OCI-LY7 (cell line): ENCODE measurements at regions not wholly inside any gene's neighbourhood (a gene's known extent, or its start where the extent isn't known, plus 50 kb on each side); places are given as distances from the start of the nearest gene placed in this dataset.

ENCODE experiments used
- BruUV-seq: library from RNA; stranded (reverse); fragments of 400-500 nt; replicated peaks from 2 replicates; lab custom pipeline; 2021; lab: Mats Ljungman, UMichigan
- CTCF ChIA-PET: fragments of 300-600 bp; sonication (Branson Sonifier 250); formaldehyde crosslinking; loops from one replicate; lab custom pipeline; 2022; ENCODE audit warnings: antibody characterized with exemption; ENCODE audit not compliant: unreplicated experiment; lab: Charles Lee
- POLR2A ChIA-PET: fragments of 300-600 bp; sonication (Branson Sonifier 250); formaldehyde crosslinking; loops from one replicate; lab custom pipeline; 2022; ENCODE audit warnings: antibody characterized with exemption; lab: Charles Lee
- DNase-seq: peaks from one replicate; pipeline ENCODE4 v3.0.0-alpha.2; 2015; ENCODE audit warnings: low spot score
- H2AFZ ChIP-seq: fragments of 200-600 bp; sonication (generic), shearing (Covaris generic); 2 replicates; pipeline ENCODE4 v1.6.1; 2014; ENCODE audit warnings: mild to moderate bottlenecking, antibody characterized with exemption, low read length, moderate library complexity
- H3K27ac ChIP-seq: fragments of 200-600 bp; sonication (generic); 2 replicates; pipeline ENCODE4 v1.5.1; 2014; ENCODE audit warnings: mixed run types, low read depth, mild to moderate bottlenecking, moderate library complexity, low read length, inconsistent platforms; ENCODE audit not compliant: poor library complexity, severe bottlenecking
- H3K36me3 ChIP-seq: fragments of 200-600 bp; sonication (generic); 2 replicates; pipeline ENCODE4 v1.6.1; 2014; ENCODE audit warnings: mild to moderate bottlenecking, antibody characterized with exemption, low read length, moderate library complexity, mixed read lengths; ENCODE audit not compliant: insufficient read depth
- H3K4me1 ChIP-seq: fragments of 200-600 bp; sonication (generic); 2 replicates; pipeline ENCODE4 v1.5.1; 2014; ENCODE audit warnings: mild to moderate bottlenecking, low read length; ENCODE audit not compliant: insufficient read depth, poor library complexity, severe bottlenecking
- H3K4me2 ChIP-seq: fragments of 200-600 bp; sonication (generic); 2 replicates; pipeline ENCODE4 v1.6.1; 2014; ENCODE audit warnings: mild to moderate bottlenecking, low read length
- H3K4me3 ChIP-seq: fragments of 200-600 bp; sonication (generic); 2 replicates; pipeline ENCODE4 v1.5.1; 2014; ENCODE audit warnings: mild to moderate bottlenecking, low read depth, low read length; ENCODE audit not compliant: poor library complexity, severe bottlenecking
- H3K79me2 ChIP-seq: fragments of 200-600 bp; sonication (generic); 2 replicates; pipeline ENCODE4 v1.6.1; 2016; ENCODE audit warnings: low read depth, mild to moderate bottlenecking, low read length, moderate library complexity, mixed read lengths; ENCODE audit not compliant: insufficient read depth
- H3K9me2 ChIP-seq: fragments of 200-600 bp; sonication (generic); 2 replicates; pipeline ENCODE4 v1.6.1; 2016; ENCODE audit warnings: mild to moderate bottlenecking, low read length, mixed read lengths; ENCODE audit not compliant: insufficient read depth
- H3K9me3 ChIP-seq: fragments of 200-600 bp; sonication (generic); 2 replicates; pipeline ENCODE4 v1.6.1; 2014; ENCODE audit warnings: mild to moderate bottlenecking, mixed run types, low read length, mixed read lengths
- H4K20me1 ChIP-seq: fragments of 200-600 bp; sonication (generic); 2 replicates; pipeline ENCODE4 v1.6.1; 2014; ENCODE audit warnings: mild to moderate bottlenecking, antibody characterized with exemption, low read length, moderate library complexity, mixed read lengths; ENCODE audit not compliant: insufficient read depth
- EZH2phosphoT487 ChIP-seq: fragments of 200-600 bp; sonication (generic); IDR thresholded peaks from 2 replicates; pipeline ENCODE4 v1.6.1; 2018; ENCODE audit warnings: low read depth, borderline replicate concordance, mild to moderate bottlenecking, mixed run types, antibody characterized with exemption, low read length, moderate library complexity, mixed read lengths
- intact Hi-C: fragments of 100-400 bp; cut with micrococcal nuclease; formaldehyde crosslinking; loops from one replicate; pipeline ENCODE4 v1.10.0; 2022; ENCODE audit not compliant: unreplicated experiment
- TF ChIP-seq, protein P1 (sequence below): fragments of 200-600 bp; sonication (generic); conservative IDR thresholded peaks from 2 replicates; pipeline ENCODE4 v1.5.1; 2014; ENCODE audit warnings: mild to moderate bottlenecking, antibody characterized with exemption, low read length, moderate library complexity, mixed read lengths

DNA sequence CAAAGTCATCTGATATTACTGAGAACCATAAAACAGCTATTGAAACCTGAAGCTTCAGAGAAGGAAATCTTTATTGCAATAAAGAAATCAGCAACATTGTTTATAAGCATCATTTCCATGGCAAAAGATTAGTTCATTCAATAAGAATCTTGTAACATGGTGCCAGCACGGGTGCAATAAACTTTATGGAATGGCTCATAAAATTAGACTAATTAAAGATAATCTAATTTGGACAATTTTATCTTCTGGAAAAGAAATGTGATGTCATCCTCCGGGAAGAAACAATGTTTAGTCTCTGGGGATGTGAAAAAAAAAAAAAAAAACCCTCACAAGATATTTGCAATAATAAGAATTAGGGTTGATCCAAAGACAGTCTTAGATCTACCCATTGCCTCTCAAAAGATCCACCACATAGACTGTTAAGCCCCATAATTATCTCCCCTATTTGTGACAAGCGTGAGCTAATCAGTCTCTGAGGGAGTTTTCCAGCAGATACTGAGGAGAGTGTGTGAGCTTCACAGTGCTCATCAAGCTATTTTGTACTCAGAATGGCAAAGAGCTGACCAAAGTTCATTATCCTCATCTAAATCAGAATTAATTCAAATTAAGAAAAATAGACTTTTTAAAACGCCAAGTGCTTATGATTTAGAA is 297.0 kb upstream of the EDNRB start:
- POLR2A ChIA-PET: interaction anchor here (0.6 to 1.5 kb wide), 2 partner anchors 10 to 96 kb away, joined by 3 read pairs; no protein-coding TSS in a partner anchor
- BruUV-seq: no TSS peak
- no peaks in the 10 kb centered on the region for H3K9me3 ChIP-seq
- H3K4me2 ChIP-seq: no peak overlapping the region
- intact Hi-C loops: no loop called here
- H3K79me2 ChIP-seq: no peaks in the 10 kb centered on the region
- H2AFZ ChIP-seq: no peak overlapping the region
- no peaks in the 10 kb centered on the region for H4K20me1 ChIP-seq
- no peak for DNase-seq
- H3K9me2 ChIP-seq: no peaks in the 10 kb centered on the region
- H3K4me1 ChIP-seq: no peaks in the 10 kb centered on the region
- no peaks in the 10 kb centered on the region for H3K36me3 ChIP-seq
- no peak overlapping the region for H3K4me3 ChIP-seq
- no peak overlapping the region for H3K27ac ChIP-seq
- CTCF ChIA-PET: no interaction called here
- TF ChIP-seq EZH2phosphoT487: no peak
- TF ChIP-seq, protein P1, sequence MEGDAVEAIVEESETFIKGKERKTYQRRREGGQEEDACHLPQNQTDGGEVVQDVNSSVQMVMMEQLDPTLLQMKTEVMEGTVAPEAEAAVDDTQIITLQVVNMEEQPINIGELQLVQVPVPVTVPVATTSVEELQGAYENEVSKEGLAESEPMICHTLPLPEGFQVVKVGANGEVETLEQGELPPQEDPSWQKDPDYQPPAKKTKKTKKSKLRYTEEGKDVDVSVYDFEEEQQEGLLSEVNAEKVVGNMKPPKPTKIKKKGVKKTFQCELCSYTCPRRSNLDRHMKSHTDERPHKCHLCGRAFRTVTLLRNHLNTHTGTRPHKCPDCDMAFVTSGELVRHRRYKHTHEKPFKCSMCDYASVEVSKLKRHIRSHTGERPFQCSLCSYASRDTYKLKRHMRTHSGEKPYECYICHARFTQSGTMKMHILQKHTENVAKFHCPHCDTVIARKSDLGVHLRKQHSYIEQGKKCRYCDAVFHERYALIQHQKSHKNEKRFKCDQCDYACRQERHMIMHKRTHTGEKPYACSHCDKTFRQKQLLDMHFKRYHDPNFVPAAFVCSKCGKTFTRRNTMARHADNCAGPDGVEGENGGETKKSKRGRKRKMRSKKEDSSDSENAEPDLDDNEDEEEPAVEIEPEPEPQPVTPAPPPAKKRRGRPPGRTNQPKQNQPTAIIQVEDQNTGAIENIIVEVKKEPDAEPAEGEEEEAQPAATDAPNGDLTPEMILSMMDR: no peak

DNA sequence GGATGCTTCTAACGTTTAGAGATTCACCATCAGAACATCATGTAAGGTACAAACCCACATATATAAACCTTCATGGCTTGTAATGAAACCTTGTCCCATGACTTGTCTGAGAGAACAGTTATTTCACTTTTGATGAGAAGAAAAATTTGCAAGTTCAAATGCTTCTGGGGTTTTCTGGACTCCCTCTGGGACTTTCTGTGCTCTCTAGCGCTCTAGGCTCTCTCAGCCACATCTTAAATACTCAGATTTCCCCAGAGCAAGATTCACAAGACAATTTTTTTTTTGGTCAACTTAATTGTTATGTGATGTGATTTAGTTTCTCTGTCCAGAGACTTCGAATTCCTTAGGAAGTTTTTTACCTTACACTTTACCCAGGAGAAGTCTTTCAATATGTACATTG is 282.8 kb upstream of the EDNRB start:
- ChIA-PET POLR2A (no interaction called here), CTCF (no interaction called here)
- Histone ChIP-seq H3K79me2 (no peaks in the 10 kb centered on the region), H3K4me2 (no peak overlapping the region), H3K27ac (no peak overlapping the region), H4K20me1 (no peaks in the 10 kb centered on the region), H3K9me3 (no peaks in the 10 kb centered on the region), H3K4me3 (no peak overlapping the region), H2AFZ (no peak overlapping the region), H3K9me2 (no peaks in the 10 kb centered on the region), H3K4me1 (no peaks in the 10 kb centered on the region), H3K36me3 (no peaks in the 10 kb centered on the region)
- intact Hi-C loops: no loop called here
- TF ChIP-seq, protein P1: no peak
- no peak for TF ChIP-seq EZH2phosphoT487
- no TSS peak for BruUV-seq
- no peak for DNase-seq

DNA sequence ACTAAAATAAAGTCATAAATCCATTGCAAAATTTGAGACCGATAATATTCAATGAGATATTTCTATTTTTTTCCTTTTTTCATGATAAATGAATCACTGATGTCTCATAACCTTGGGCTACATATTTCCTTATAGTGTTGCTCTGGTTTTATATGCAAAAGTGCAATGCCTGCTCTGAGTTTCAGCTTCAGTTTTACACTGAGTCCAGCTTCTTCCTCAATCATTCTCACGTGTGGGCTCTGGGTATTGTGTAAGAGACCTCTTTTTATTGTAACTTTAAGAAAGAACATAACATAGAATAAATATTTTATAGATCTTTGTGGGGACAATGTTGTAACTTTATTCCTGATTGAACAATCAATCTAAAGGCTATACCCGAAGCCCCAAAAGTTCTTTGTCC is 280.2 kb upstream of the EDNRB start:
- Histone ChIP-seq H3K79me2 (no peaks in the 10 kb centered on the region), H3K4me1 (no peaks in the 10 kb centered on the region), H4K20me1 (no peaks in the 10 kb centered on the region), H3K36me3 (no peaks in the 10 kb centered on the region), H3K4me2 (no peak overlapping the region), H3K9me2 (no peaks in the 10 kb centered on the region), H3K4me3 (no peak overlapping the region), H2AFZ (no peak overlapping the region), H3K9me3 (no peaks in the 10 kb centered on the region), H3K27ac (no peak overlapping the region)
- no peak for TF ChIP-seq EZH2phosphoT487
- TF ChIP-seq, protein P1: no peak
- no TSS peak for BruUV-seq
- ChIA-PET CTCF (no interaction called here), POLR2A (interaction anchor here (0.5 kb wide), 1 partner anchor 75 kb away, joined by 3 read pairs; no protein-coding TSS in a partner anchor)
- intact Hi-C loops: no loop called here
- DNase-seq: no peak
